ENCODE measurements at regions not wholly inside any gene's neighbourhood (a gene's known extent, or its start where the extent isn't known, plus 50 kb on each side); places are given as distances from the start of the nearest gene placed in this dataset.

DNA sequence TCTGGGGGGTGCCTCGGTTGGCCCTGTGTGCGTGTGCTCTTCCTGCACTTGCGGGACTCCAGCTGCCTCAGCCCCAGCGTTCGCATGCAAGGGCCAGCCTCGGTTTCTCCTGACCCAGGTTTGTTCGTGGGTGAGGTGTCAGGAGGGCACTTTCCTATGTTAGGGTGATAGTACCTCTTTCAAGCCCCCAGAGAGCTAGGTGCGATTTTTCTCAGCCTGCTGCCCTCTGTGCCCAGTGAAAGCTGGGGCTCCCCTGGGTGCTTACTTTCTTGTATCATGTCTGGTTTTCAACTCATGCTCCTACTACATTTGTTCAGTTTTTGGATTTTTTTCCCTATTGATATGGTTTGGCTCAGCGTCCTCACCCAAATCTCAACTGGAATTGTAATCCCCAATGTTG lies 289.2 kb downstream of the TEX29 start:
- DNase-seq (ENCODE audit: low read depth in 4 of 4, low spot score in 3 of 4), result no peak

DNA sequence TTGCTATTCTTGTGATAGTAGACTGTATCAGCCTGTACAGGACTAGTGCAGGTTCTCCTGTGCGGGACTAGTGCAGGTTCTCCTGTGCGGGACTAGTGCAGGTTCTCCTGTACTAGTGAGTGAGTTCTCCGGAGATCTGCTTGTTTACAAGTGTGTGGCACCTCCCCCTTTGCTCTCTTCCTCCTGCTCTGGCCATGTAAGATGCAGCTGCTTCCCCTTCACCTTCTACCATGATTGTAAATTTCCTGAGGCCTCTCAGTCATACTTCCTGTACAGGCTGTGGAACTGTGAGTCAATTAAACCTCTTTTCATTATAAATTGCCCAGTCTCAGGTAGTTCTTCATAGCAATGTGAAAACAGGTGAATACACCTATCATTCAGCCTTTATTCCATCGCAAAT lies 289.6 kb downstream of the TEX29 start:
- no peak for DNase-seq (ENCODE audit: low read depth in 4 of 4, low spot score in 3 of 4)

DNA sequence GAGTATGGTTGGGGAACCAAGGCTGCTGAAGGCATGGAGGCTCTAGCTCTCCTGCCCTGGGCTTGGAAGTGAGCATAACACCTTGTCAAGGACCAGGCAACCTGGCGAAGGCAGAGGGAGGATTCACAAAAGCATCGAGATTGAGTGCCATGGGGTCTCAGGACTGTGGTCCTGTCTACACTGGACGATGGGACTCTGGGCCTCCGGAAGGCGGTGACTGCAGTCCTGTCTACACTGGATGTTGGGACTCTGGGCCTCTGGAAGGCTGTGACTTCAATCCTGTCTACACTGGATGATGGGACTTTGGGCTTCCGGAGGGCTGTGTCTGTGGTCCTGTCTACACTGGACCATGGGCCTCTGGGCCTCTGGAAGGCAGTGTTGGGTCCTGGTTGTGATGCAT lies 290.4 kb downstream of the TEX29 start:
- no peak for DNase-seq (ENCODE audit: low read depth in 4 of 4, low spot score in 3 of 4)

DNA sequence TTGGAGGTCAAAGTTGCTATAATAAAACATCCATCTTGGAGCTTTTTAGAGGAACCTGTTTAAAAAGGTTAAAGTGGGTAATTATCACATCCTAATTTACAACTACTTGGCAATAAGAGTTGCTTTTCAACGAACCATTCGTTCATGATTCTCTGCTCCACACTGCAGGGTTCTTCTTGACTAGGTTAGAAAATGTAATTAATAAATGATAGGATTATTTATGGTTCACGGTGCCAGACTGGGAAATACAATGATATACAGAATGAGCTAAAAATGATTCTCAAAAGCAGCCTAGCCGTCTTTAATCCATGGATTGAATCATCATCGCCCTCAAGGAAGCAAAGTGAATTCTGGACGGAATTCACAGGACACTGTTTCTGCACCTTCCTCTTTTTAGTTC lies 291.2 kb downstream of the TEX29 start:
- DNase-seq (ENCODE audit: low read depth in 4 of 4, low spot score in 3 of 4), result no peak

DNA sequence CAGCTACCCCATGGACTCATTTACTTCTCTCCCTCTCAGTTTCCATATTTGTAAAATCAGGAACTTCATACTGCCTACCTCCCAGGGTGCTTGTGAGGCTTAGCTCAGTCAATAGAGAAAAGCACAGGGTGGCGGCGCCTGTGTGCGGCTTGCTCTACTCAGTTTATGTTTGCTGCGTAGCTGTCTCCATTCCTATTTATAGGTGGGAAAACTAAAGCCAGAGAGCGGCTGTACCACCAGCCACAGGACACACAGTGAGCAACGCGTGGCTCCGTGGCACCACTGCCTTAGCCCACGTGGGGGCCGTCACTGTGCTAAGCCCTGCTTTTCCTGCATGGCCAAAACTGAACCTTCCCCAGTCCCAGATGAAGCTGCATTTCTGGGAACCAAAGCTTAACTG lies 292.4 kb downstream of the TEX29 start:
- DNase-seq (ENCODE audit: low read depth in 4 of 4, low spot score in 3 of 4), result no peak

DNA sequence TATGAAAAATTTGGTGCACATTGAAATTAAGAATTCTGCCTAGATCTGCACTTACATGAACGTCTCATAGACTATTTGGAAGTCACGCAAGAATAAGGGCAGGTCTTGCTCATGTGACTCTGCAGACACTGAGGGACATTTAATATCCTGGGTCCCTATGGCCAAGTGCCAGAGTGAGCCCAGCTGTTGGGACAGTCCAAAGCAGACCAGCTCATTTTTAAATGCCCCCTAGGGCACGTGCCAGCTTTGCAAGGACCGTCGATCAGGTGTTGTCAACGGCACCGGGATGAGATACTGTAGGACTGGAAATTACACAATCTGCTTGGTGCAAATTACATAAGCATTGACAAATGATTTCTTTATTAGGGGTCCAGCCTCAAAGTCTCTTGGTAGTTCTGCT lies 293.6 kb downstream of the TEX29 start:
- no peak for DNase-seq (ENCODE audit: low read depth in 4 of 4, low spot score in 3 of 4)

DNA sequence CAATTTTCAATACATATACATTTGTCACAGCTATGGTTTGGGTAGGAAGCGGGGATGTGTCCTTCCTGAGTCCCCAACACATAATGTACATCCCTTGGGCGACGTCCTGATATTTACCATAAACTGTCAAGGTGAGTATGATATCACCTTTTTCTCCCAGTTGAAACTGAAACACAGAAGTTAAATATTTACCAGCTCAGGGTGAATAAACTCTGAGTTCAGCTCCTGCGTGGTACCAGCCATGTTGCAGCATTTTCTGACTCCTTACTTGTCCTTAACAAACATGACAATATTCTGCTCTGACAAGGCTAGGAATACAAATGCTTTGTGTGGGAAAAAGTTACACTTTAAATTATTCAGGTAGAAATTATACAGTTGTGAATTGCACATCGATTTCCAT lies 294.2 kb downstream of the TEX29 start:
- DNase-seq (ENCODE audit: low read depth in 4 of 4, low spot score in 3 of 4), result no peak

DNA sequence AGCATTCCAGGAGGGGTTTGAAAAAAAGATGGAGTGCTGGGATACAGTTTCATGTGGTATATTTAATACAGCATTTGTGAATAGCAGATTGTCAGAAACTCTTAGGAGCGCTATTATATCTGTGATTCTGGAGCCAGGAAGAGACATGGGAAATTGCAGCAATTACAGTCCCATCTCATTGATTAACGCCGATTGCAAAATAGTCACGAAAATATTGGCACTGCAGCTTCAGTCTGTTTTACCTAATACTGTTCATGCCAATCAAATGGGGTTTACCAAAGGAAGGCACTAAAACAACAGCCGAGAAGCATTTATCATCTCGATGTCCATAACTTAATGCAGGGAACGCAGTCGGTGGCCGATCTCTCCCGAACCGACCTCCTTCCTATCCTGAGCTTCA lies 295.8 kb downstream of the TEX29 start:
- DNase-seq (ENCODE audit: low read depth in 4 of 4, low spot score in 3 of 4), result no peak

DNA sequence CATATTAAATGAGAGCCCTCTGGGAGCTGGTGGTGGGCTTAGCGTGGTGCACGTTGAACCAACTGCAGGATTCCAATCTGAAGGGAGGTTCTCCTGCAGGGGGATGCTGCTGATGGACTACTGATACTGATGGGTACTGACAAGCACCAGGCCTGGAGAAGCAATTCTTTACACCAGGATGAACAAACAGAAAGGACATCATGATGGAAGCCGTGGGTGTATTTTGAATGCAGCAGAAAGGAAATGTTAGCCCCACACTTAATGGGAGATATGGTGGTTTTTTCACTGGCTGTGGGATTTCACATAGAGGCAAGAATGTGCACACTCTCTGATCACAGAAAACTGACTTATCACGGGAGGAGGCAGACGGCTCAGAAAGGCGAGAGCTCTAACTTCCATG lies 299.7 kb downstream of the TEX29 start:
- DNase-seq (ENCODE audit: low read depth in 4 of 4, low spot score in 3 of 4), result no peak

DNA sequence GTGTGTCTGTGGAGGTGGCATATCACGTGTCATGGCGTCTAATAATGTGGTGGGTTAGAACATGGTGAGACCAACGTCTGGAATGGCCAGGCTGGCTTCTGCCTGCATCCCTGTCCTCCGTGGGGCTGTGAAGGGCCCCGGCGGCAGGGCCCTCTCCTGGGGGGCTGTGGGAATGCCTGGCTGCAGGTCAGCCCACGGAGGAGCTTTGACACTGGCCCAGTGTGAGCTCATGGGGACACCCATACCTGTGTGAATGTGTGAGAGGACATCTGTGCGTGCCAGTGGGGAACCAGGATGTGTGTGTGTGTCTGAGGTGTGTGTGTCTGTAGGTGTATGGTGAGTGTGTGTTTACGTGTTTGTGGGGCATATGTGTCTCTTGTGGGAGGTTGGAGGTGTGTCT lies 300.1 kb downstream of the TEX29 start:
- DNase-seq (ENCODE audit: low read depth in 4 of 4, low spot score in 3 of 4), result no peak

DNA sequence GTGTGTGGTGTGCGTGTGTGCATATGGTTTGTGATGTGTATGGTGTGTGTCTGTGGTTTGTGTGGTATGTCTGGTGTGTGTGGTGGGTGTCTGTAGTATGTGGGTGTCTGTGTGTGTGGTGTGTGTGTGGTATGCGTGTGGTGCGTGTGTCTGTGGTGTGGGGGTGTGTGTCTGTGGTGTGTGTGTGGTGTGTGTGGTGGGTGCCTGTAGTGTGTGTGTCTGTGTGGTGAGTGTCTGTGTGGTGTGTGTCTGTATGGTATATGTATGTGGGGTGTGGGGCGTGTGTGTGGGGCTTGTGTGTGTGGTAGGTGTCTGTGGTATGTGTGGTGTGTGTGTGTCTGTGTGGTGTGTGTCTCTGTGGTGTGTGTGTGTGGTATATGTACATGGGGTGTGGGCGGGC lies 300.7 kb downstream of the TEX29 start:
- no peak for DNase-seq (ENCODE audit: low read depth in 4 of 4, low spot score in 3 of 4)

DNA sequence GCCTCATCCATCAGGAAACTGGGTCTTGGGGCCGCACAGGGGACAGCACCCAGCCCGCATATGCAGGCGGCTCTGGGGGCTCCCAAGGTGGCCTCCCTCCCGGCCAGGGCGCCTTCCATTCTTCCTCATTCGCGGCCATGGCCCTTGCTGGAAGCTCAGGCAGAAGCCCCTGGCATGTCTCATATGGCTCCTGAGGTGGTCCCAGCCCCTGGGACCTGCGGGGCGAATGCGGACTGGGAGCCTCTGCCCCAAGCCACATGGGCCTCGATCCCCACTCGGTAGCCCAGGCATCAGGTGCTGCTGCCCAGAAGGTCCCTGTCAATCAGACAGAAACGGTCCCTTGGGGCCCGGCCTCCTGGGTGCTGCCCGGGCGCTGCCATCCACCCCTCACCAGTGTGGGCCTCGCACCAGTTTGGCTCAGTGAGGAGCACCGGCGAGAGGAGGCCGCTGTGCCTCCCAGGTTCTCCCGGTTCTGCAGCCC lies 301.6 kb downstream of the TEX29 start:
- no peak for DNase-seq (ENCODE audit: low read depth in 4 of 4, low spot score in 3 of 4)

DNA sequence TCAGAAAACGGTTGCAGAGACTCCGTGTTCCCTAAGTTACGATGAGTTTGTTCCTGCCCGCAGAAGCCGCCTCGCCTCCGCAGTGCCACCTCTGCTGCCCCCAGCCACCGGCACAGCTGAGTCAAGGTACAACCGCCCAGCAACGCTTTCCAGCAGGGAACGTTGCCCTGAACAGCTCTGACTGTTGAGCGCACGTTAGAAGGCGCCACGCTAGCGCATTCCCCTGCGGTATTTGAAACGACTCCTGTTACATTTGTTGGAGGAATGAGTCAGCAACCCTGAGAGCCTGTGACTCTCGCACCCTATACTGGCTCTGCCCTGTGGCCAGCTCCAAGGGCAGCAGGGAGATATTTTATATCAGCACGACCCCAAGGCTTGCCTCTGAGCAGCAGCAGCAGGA lies 302.8 kb downstream of the TEX29 start:
- no peak for DNase-seq (ENCODE audit: low read depth in 4 of 4, low spot score in 3 of 4)

DNA sequence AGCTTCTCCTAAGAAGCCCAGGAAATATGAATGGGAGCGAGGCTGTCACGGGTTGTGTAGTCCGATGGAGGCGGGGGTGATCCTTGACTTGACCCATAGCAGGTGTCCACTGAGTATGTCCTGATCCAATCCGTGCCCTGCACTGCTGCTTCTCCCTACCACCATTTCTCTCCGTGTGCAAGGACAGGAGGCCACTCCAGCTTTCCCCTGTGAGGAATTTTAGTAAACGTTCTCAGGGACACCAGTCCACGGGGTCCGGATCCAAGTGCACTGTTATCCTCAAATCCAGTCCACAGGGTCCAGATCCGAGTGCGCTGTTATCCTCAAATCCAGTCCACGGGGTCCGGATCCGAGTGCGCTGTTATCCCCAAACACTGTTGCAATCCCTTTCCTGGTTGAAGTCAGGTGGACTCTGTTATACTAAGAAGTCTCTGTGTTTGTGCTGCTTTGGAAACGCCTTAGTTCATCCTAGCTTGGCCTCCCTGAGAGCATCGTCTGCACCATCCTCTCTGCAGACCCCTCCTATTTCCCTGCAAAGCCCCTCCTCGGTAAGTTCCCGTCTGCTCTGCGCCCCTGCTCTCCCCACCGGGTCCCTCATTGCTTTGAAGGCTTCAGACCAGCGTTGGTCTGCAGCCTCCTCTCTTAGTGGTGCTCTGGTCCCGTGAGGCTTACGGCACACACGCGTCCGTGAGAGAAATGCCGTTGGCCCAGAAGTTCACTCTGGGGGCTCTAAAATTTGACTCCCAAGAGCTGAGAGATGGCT lies 303.5 kb downstream of the TEX29 start:
- DNase-seq (ENCODE audit: low read depth in 4 of 4, low spot score in 3 of 4), result no peak

DNA sequence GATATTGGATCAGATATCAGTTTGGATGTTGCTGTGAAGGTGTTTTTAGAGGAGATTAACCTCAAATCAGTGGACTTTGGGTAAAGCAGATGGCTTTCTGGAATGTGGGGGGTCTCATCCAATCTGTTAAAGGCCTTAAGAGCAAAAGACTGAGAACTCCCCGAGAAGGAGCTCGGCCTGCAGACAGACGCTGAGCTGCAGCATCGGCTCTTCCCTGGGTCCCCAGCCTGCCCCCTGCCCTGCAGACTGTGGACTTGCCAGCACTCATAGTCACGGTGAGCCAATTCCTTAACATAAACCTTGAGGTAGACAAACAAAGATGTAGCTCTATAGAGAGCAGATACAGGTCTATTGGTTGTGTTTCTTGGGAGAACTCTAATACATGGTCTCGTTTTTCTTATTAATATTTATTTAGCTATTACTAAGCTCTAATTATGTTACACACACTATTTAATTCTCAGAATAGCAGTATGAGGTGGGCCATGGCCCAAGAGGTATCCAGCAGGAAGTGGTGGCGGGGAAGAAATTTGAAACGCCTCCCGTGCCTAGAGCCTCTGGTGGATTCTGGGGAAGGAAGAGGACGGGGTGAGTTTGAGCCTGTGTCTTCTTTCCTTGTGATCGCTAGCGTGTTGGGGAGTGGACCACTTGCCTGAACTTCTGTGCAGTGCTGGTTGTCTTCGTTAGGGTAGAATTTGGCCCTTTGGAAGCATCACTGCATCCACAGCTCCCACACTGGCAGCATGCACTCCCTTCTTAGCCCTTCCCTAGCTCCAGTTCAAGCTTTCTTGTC lies 305.3 kb downstream of the TEX29 start:
- no peak for DNase-seq (ENCODE audit: low read depth in 4 of 4, low spot score in 3 of 4)

DNA sequence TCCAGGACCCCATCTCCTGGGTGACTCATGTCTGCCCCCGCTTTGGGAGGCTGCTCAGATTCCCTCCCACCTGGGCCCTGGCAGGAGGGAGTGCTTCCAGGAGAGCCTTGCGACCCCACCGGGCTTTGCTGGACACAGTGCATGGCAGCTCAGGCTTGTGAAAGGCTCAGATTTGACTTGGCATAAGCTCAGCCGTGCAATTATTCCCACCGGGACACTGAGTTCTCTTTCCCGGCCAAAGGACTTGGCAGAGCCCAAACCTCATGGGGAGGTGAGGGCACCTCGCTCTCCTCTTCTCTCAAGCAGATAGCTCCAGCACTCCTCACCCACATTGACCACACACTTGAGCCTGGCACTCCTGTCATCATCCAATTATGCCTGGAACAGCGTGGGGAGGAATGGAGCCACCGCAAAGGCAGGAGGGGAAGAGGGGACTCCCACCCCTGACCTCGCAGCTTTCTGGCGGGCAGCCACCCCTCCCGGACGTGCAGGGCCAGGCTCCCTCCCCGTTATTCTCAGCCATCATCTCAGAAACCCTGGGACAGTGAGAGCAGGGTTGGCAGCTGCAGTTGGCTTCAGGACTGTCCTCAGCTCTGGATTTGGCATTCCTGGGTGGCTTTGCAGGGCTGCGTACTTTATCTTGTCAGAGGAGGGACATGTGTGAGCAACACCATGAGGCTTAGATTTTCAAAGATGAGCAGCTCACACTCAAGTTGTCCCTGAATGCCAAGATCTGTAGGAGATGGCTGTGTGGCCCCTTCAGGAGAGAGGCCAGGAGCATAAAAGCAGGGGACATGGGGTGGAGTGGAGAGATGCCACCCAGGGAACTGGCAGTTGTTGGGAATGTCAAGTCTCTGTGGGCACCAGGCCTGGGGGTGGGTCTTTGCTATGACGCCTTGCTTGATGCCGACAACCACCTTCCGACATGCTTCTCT lies 306.2 kb downstream of the TEX29 start:
- DNase-seq (ENCODE audit: low read depth in 4 of 4, low spot score in 3 of 4), result no peak

DNA sequence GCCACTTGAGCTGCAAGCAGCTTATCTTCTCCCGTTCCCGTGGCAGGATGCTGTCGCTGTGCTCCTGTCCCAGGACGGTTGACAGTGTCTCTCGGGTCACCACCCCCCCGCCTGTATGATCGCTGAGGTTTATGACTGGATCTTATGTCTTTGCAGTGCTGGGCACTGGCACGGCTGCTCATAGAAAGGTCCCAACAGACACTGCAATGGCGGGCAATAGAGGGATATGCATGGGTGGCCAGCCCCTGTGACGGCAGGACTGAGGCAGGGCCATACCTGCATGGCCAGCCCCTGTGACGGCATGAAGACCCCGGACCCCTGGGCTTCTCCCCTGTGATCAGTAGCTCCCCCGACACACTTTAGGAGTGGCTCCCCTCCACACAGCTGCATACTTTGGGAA lies 307.2 kb downstream of the TEX29 start:
- DNase-seq (ENCODE audit: low read depth in 4 of 4, low spot score in 3 of 4), result no peak

DNA sequence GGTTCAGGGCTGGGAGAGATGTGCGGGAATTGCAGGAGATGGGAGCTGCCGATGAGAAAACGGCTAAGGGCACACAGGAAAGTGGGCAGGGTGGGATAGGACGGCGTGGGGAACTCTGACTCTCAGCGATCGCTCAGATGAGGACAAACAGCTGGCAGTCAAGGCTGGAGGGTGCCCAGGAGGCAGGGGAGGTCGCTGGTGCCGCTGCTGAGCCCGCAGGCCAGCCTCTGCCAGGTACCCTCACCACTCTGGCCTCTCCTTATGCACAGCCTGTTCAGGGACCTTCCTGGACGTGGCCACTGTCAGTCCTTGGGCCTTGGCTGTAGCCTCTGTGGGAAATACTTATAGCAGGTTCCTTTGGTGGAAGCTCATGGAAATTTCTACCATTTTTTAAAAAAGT lies 308.6 kb downstream of the TEX29 start:
- no peak for DNase-seq (ENCODE audit: low read depth in 4 of 4, low spot score in 3 of 4)

DNA sequence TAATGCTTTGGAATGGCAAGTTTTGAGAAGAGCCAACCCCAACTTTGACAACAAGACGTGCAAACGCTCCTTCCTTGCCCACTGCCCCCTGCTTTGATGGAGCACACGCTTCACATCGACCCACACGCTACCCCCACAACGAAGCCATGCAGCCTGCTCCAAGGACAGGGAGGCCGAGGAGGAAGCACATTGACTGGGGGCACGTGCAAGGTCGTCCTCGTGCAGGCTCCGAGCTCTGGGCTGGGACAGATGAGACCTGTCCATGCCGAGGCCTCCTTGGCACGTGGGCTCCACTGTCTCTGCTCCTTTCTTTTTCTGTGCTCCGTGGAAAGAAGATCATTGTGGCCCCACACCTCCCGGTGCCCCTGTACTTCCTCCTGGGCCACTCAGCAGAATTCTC lies 309.0 kb downstream of the TEX29 start:
- no peak for DNase-seq (ENCODE audit: low read depth in 4 of 4, low spot score in 3 of 4)

DNA sequence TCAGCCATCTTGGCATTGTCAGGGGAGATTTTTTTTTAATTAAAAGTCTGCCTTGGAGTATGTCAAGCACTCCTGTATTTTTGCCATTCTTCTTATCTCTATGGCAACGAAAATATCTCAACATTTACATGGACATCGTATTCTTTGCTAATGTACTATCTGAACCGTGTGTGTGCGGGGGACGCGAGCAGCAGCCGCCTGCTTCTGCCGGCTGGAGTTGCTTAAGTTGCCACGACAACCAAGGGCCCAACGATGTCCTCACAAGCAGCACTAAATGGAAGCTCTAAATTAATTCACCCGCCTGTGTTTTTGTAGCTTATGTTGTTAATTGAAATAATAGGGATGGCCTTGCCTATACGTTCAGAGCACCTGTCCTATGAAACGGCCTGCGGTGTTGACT lies 309.5 kb downstream of the TEX29 start:
- DNase-seq (ENCODE audit: low read depth in 4 of 4, low spot score in 3 of 4), result no peak

DNA sequence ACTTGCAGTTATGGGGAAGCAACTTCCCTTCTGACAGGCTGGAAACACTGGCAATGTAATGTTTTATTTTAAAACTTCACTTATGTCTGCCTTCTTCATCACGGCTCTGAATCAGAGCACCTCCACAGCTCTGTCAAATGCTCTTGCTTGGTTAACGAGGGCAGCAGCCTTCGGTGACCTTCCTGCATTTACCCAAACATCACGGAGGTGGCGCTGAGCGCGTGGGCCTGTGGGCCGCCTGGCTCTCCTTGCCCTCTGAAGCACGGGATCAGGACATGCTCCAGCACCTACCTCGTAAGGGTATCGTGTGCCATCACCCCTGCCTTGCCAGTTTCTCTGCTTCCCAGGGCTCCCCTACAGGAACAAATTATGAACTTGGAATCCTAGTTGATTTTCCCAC lies 310.0 kb downstream of the TEX29 start:
- no peak for DNase-seq (ENCODE audit: low read depth in 4 of 4, low spot score in 3 of 4)
